Esophagus muscularis mucosa (tissue), 4 donors: ENCODE measurements at regions not wholly inside any gene's neighbourhood (a gene's known extent, or its start where the extent isn't known, plus 50 kb on each side); places are given as distances from the start of the nearest gene placed in this dataset.

Experiments
- DNase-seq: peaks from one replicate; pipeline ENCODE4 v3.0.0-alpha.2; 2017; ENCODE audit errors: extremely low spot score
- H3K27ac ChIP-seq, 4 donors: fragments of 200-600 bp; sonication (generic); replicated peaks in 1 of 4; 1 replicate in 3 of 4; 2 replicates in 1 of 4; pipeline ENCODE4 v1.5.1; 2016 to 2019; ENCODE audit warnings: mild to moderate bottlenecking in 1 of 4
- H3K27me3 ChIP-seq, 4 donors: fragments of 200-600 bp; sonication (generic); one replicate each; pipeline versions ENCODE4 v1.5.1 to v1.6.0; 2016 to 2019
- H3K36me3 ChIP-seq, 4 donors: fragments of 200-600 bp; sonication (generic); one replicate each; pipeline ENCODE4 v1.5.1; 2016 to 2019
- H3K4me1 ChIP-seq, 4 donors: fragments of 200-600 bp; sonication (generic); one replicate each; pipeline ENCODE4 v1.5.1; 2016 to 2019
- H3K4me3 ChIP-seq, 4 donors: fragments of 200-600 bp; sonication (generic); 1 replicate in 2 of 4; 2 replicates in 2 of 4; pipeline ENCODE4 v1.5.1; 2016 to 2019; ENCODE audit warnings: mild to moderate bottlenecking in 4 of 4, moderate library complexity in 1 of 4
- H3K9me3 ChIP-seq, 4 donors: fragments of 200-600 bp; sonication (generic); 1 replicate in 3 of 4; 2 replicates in 1 of 4; pipeline ENCODE4 v1.5.1; 2016 to 2019
- EP300 ChIP-seq: sonication (generic); formaldehyde crosslinking; IDR thresholded peaks from one replicate; pipeline ENCODE4 v1.6.1; 2017; ENCODE audit warnings: antibody characterized with exemption
- POLR2A ChIP-seq: fragments of 450-650 bp; IDR thresholded peaks from one replicate; pipeline ENCODE4 v1.6.1; 2017; ENCODE audit warnings: antibody characterized with exemption, moderate library complexity, mild to moderate bottlenecking, low read depth
- POLR2AphosphoS5 ChIP-seq, 2 donors: sonication (generic); formaldehyde crosslinking; IDR thresholded peaks; one replicate each; pipeline ENCODE4 v1.6.1; 2017; ENCODE audit warnings: antibody characterized with exemption in 2 of 2
- WGBS: methylation state at CpG from one replicate; pipeline ENCODE4 v1.1.5; 2018; 5-methylcytosine and 5-hydroxymethylcytosine counted together
- intact Hi-C: fragments of 100-400 bp; cut with DNase I; formaldehyde crosslinking; loops from one replicate; pipeline ENCODE4 v1.15.1; 2023
- TF ChIP-seq, protein P1 (sequence below), 3 experiments: fragments of 200-600 bp in 2 of 3; fragments of 450-650 bp in 1 of 3; sonication (generic) in 2 of 3; IDR thresholded peaks; one replicate each; pipeline ENCODE4 v1.5.1; 2017 to 2019; ENCODE audit warnings: antibody characterized with exemption in 3 of 3, mild to moderate bottlenecking in 2 of 3, moderate library complexity in 1 of 3

DNA sequence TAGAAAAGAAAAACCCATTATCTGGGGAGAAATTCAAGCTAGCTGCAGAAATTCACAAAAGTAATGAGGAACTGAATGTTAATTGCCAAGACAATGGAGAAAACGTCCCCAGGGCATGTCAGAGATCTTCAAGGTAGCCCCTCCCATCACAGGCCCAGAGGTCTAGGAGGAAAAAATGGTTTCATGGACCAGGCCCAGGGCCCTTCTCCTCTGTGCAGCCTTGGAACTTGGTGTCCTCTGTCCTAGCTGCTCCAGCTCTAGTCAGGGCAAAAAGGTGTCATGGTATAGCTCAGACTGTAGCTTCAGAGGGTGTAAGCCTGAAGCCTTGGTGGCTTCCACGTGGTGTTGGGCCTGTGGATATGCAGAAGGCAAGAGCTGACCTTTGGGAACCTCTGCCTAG lies 411.8 kb downstream of the ADRA2A start:
- peaks cover 0 to 40% (median 21%) of the 10 kb centered on the region in 4 donors for H3K9me3 ChIP-seq
- peak; percentile 42 for DNase-seq
- no peaks in the 10 kb centered on the region for H3K4me1 ChIP-seq
- intact Hi-C loops, result no loop called here
- TF ChIP-seq POLR2A (no peak), POLR2AphosphoS5 (IDR thresholded peaks at IDR 0.05) (no peak), EP300 (no peak)
- TF ChIP-seq, protein P1, sequence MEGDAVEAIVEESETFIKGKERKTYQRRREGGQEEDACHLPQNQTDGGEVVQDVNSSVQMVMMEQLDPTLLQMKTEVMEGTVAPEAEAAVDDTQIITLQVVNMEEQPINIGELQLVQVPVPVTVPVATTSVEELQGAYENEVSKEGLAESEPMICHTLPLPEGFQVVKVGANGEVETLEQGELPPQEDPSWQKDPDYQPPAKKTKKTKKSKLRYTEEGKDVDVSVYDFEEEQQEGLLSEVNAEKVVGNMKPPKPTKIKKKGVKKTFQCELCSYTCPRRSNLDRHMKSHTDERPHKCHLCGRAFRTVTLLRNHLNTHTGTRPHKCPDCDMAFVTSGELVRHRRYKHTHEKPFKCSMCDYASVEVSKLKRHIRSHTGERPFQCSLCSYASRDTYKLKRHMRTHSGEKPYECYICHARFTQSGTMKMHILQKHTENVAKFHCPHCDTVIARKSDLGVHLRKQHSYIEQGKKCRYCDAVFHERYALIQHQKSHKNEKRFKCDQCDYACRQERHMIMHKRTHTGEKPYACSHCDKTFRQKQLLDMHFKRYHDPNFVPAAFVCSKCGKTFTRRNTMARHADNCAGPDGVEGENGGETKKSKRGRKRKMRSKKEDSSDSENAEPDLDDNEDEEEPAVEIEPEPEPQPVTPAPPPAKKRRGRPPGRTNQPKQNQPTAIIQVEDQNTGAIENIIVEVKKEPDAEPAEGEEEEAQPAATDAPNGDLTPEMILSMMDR (IDR thresholded peaks at IDR 0.05), result no peak
- H3K27ac ChIP-seq, result no peak overlapping the region
- no peak overlapping the region for H3K4me3 ChIP-seq
- no peaks in the 10 kb centered on the region for H3K36me3 ChIP-seq
- 23% methylated on average over 2 of the region's 2 CpGs for WGBS
- H3K27me3 ChIP-seq, result no peaks in the 10 kb centered on the region

DNA sequence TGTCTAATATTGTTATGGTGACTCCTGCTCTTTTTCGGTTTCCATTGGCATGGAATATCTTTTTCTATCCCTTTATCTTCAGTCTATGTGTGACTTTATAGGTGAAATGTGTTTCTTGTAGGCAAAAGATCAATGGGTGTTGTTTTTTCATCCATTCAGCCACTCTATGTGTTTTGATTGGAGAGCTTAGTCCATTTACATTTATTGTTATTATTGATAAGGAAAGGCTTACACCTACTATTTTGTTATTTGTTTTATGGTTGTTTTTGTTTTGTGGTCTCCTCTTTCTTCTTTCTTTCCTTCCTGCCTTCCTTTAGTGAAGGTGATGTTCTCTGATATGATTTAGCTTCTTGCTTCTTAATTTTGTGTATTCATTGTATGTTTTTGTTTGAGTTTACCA lies 414.3 kb downstream of the ADRA2A start:
- Histone ChIP-seq H3K27ac (no peak overlapping the region), H3K4me3 (no peak overlapping the region), H3K4me1 (no peaks in the 10 kb centered on the region), H3K27me3 (no peaks in the 10 kb centered on the region), H3K36me3 (no peaks in the 10 kb centered on the region), H3K9me3 (peaks cover 0 to 41% (median 22%) of the 10 kb centered on the region in 4 donors)
- TF ChIP-seq, protein P1 (IDR thresholded peaks at IDR 0.05), result no peak
- TF ChIP-seq EP300, result no peak
- no peak for TF ChIP-seq POLR2AphosphoS5 (IDR thresholded peaks at IDR 0.05)
- no peak for TF ChIP-seq POLR2A
- 71% methylated on average over 1 of the region's 1 CpG for WGBS
- intact Hi-C loops, result no loop called here
- no peak for DNase-seq

DNA sequence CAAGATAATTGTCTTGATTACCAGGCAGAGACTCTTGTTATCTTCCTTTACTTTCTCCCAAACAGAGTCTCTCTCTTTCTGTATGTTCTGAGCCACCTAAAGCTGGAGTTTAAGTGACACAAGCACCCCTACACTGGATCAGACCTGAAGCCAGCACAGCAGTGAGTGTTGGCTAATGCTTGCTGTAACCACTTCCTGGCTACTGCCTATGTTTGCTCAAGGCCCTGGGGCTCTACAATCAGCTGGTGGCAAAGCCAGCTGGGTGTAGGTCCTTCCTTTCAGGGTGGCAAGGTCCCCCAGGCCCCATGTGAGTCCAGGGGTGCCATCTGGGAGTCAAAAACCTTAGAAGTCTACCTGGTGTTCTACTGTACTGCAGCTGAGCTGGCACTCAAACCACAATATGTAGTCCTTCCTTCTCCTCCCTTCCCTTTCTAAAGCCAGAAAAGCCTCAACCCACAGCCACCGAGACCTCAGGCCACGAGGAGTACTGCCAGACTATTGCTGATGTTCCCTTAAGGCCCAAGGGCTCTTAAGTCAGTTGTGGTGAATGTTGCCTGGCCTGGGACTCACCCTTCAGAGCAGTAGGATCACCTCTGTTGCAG lies 416.3 kb downstream of the ADRA2A start:
- TF ChIP-seq EP300, result no peak
- TF ChIP-seq, protein P1 (IDR thresholded peaks at IDR 0.05), result no peak
- no peak for TF ChIP-seq POLR2AphosphoS5 (IDR thresholded peaks at IDR 0.05)
- TF ChIP-seq POLR2A, result no peak
- Histone ChIP-seq H3K36me3 (no peaks in the 10 kb centered on the region), H3K4me3 (no peak overlapping the region), H3K27me3 (no peaks in the 10 kb centered on the region), H3K9me3 (peaks cover 0 to 41% (median 22%) of the 10 kb centered on the region in 4 donors), H3K4me1 (no peaks in the 10 kb centered on the region), H3K27ac (no peak overlapping the region)
- peak; percentile 70 for DNase-seq
- intact Hi-C loops, result no loop called here
- 84% methylated on average over 2 of the region's 2 CpGs for WGBS

DNA sequence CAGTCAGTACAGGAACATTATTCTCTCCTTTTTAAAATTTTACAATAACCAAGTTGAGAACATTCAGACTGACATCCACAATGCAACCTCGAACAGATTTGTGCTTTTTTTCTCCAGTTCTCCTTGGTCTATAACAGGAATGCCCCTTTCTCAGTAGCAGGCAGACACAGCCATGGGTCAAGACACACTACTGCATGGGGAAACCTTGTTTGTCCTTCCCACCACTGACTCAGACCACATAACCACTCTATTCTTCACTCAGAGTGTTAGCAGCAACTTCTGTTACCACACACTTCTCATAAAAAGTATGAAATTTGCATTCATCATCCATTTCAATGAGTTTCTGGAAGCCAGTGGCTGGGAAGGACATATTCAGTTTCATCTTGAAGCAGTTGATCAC lies 421.7 kb downstream of the ADRA2A start:
- WGBS, result 57% methylated on average over 1 of the region's 1 CpG
- H3K27ac ChIP-seq, result no peak overlapping the region
- no peak overlapping the region for H3K4me3 ChIP-seq
- TF ChIP-seq POLR2AphosphoS5 (IDR thresholded peaks at IDR 0.05) (no peak), EP300 (no peak), POLR2A (no peak)
- TF ChIP-seq, protein P1 (IDR thresholded peaks at IDR 0.05), result no peak
- intact Hi-C loops, result no loop called here
- peaks cover 0 to 6% (median 4%) of the 10 kb centered on the region in 4 donors for H3K9me3 ChIP-seq
- DNase-seq, result peak; percentile 12
- no peaks in the 10 kb centered on the region for H3K36me3 ChIP-seq
- no peaks in the 10 kb centered on the region for H3K4me1 ChIP-seq
- no peaks in the 10 kb centered on the region for H3K27me3 ChIP-seq

DNA sequence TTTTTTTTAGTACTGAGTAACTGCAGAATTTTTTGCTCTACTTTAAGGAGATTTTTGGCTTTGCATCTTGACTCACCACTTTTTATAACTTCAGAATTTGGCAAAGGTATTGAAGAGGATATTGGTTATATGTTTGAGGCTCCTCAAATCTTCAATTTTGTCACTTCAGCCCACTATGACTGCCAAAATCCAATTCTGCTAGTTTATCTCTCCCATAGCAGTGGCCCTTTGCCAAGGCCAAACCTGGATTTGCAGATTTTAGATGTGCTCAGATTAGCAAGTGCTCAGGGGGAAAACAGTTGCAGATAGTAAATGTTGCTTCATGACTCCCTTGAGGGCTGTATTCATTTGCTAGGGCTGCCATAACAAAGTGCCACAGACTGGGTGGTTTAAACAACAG lies 427.5 kb downstream of the ADRA2A start:
- intact Hi-C loops, result no loop called here
- TF ChIP-seq POLR2A, result no peak
- no peak for TF ChIP-seq EP300
- TF ChIP-seq POLR2AphosphoS5 (IDR thresholded peaks at IDR 0.05), result no peak
- TF ChIP-seq, protein P1 (IDR thresholded peaks at IDR 0.05), result no peak
- Histone ChIP-seq H3K27me3 (no peaks in the 10 kb centered on the region), H3K4me3 (no peak overlapping the region), H3K4me1 (no peaks in the 10 kb centered on the region), H3K27ac (no peak overlapping the region), H3K36me3 (no peaks in the 10 kb centered on the region), H3K9me3 (peaks cover 0 to 19% (median 10%) of the 10 kb centered on the region in 4 donors)
- no peak for DNase-seq
